WTC11 (cell line): ENCODE measurements at regions not wholly inside any gene's neighbourhood (a gene's known extent, or its start where the extent isn't known, plus 50 kb on each side); places are given as distances from the start of the nearest gene placed in this dataset.

ENCODE experiments used
- CTCF ChIP-seq: fragments of 200-600 bp; IDR thresholded peaks from 2 replicates; pipeline ENCODE4 v1.8.0; 2022; ENCODE audit warnings: antibody characterized with exemption
- ESRRA ChIP-seq: sonication (generic); formaldehyde crosslinking; IDR thresholded peaks from 2 replicates; pipeline ENCODE4 v1.8.1; 2022; ENCODE audit warnings: mild to moderate bottlenecking, missing genetic modification reagents, borderline replicate concordance
- HMGXB4 ChIP-seq: sonication (generic); formaldehyde crosslinking; IDR thresholded peaks from 2 replicates; pipeline ENCODE4 v1.8.1; 2023; ENCODE audit warnings: mild to moderate bottlenecking, moderate library complexity, missing genetic modification reagents
- MAX ChIP-seq: sonication (generic); formaldehyde crosslinking; IDR thresholded peaks from 2 replicates; pipeline ENCODE4 v1.8.0; 2022; ENCODE audit warnings: mild to moderate bottlenecking, missing genetic modification reagents
- ZBTB43 ChIP-seq: sonication (generic); formaldehyde crosslinking; IDR thresholded peaks from 2 replicates; pipeline ENCODE4 v1.8.1; 2023; ENCODE audit warnings: mild to moderate bottlenecking, missing genetic modification reagents
- ZNF281 ChIP-seq: sonication (generic); formaldehyde crosslinking; IDR thresholded peaks from 2 replicates; pipeline ENCODE4 v1.8.0; 2023; ENCODE audit warnings: mild to moderate bottlenecking, missing genetic modification reagents

- TF ChIP-seq HMGXB4 (CRISPR knock-in tag) (no peak), CTCF (no peak), ESRRA (CRISPR knock-in tag) (no peak), ZBTB43 (CRISPR knock-in tag) (no peak), MAX (CRISPR knock-in tag) (no peak), ZNF281 (CRISPR knock-in tag) (no peak)
Observed at GRCh38 chr1:189970331-189971230, 507.1 kb downstream of the BRINP3 start.
